KMS-11 (cell line): ENCODE measurements at regions not wholly inside any gene's neighbourhood (a gene's known extent, or its start where the extent isn't known, plus 50 kb on each side); places are given as distances from the start of the nearest gene placed in this dataset.

ENCODE experiments used
- H2AFZ ChIP-seq: fragments of 200-600 bp; sonication (generic); 2 replicates; pipeline ENCODE4 v1.6.1; 2016; ENCODE audit warnings: antibody characterized with exemption, mixed run types, low read depth
- H3K27ac ChIP-seq: fragments of 200-600 bp; sonication (generic); 2 replicates; pipeline ENCODE4 v1.6.1; 2016; ENCODE audit warnings: mild to moderate bottlenecking, mixed run types
- H3K27me3 ChIP-seq: fragments of 200-600 bp; sonication (generic); 2 replicates; pipeline ENCODE4 v1.6.1; 2017; ENCODE audit warnings: mild to moderate bottlenecking, low read depth, mixed run types, moderate library complexity; ENCODE audit not compliant: insufficient read depth
- H3K36me3 ChIP-seq: fragments of 200-600 bp; sonication (generic); 2 replicates; pipeline ENCODE4 v1.6.1; 2017; ENCODE audit warnings: mild to moderate bottlenecking, mixed run types; ENCODE audit not compliant: insufficient read depth
- H3K4me1 ChIP-seq: fragments of 200-600 bp; sonication (generic); 2 replicates; pipeline ENCODE4 v1.6.1; 2016; ENCODE audit warnings: mild to moderate bottlenecking, low read depth, mixed run types; ENCODE audit not compliant: poor library complexity, severe bottlenecking
- H3K4me2 ChIP-seq: fragments of 200-600 bp; sonication (generic); 2 replicates; pipeline ENCODE4 v1.7.0; 2016; ENCODE audit warnings: mild to moderate bottlenecking, mixed run types
- H3K4me3 ChIP-seq: fragments of 200-600 bp; sonication (generic); IDR thresholded peaks from 2 replicates; pipeline ENCODE4 v1.6.1; 2017; ENCODE audit warnings: low read depth, low read length, mixed read lengths; ENCODE audit not compliant: insufficient read depth
- H3K79me2 ChIP-seq: fragments of 200-600 bp; sonication (generic); 2 replicates; pipeline ENCODE4 v1.6.1; 2016; ENCODE audit warnings: low read depth, mixed run types; ENCODE audit not compliant: insufficient read depth
- H3K9ac ChIP-seq: fragments of 200-600 bp; sonication (generic); 2 replicates; pipeline ENCODE4 v1.6.1; 2016; ENCODE audit warnings: mild to moderate bottlenecking, mixed run types
- H4K20me1 ChIP-seq: fragments of 200-600 bp; sonication (generic); 2 replicates; pipeline ENCODE4 v1.6.1; 2016; ENCODE audit warnings: mild to moderate bottlenecking, mixed run types; ENCODE audit not compliant: insufficient read depth
- TF ChIP-seq, protein P1 (sequence below): fragments of 200-600 bp; sonication (generic); conservative IDR thresholded peaks from 2 replicates; pipeline ENCODE4 v1.6.1; 2017; ENCODE audit warnings: low read depth, mild to moderate bottlenecking, antibody characterized with exemption, low read length, moderate library complexity, mixed read lengths

GRCh38 chr1:234893725-234894630 lies 234.7 kb downstream of the TOMM20 start:
- Histone ChIP-seq H3K4me2 (no peak overlapping the region), H3K79me2 (no peaks in the 10 kb centered on the region), H3K27me3 (no peaks in the 10 kb centered on the region), H3K4me1 (no peaks in the 10 kb centered on the region), H3K36me3 (no peaks in the 10 kb centered on the region), H3K9ac (no peak overlapping the region), H2AFZ (no peak overlapping the region), H4K20me1 (no peaks in the 10 kb centered on the region), H3K27ac (no peak overlapping the region), H3K4me3 (no peak overlapping the region)
- TF ChIP-seq, protein P1, sequence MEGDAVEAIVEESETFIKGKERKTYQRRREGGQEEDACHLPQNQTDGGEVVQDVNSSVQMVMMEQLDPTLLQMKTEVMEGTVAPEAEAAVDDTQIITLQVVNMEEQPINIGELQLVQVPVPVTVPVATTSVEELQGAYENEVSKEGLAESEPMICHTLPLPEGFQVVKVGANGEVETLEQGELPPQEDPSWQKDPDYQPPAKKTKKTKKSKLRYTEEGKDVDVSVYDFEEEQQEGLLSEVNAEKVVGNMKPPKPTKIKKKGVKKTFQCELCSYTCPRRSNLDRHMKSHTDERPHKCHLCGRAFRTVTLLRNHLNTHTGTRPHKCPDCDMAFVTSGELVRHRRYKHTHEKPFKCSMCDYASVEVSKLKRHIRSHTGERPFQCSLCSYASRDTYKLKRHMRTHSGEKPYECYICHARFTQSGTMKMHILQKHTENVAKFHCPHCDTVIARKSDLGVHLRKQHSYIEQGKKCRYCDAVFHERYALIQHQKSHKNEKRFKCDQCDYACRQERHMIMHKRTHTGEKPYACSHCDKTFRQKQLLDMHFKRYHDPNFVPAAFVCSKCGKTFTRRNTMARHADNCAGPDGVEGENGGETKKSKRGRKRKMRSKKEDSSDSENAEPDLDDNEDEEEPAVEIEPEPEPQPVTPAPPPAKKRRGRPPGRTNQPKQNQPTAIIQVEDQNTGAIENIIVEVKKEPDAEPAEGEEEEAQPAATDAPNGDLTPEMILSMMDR: no peak

DNA sequence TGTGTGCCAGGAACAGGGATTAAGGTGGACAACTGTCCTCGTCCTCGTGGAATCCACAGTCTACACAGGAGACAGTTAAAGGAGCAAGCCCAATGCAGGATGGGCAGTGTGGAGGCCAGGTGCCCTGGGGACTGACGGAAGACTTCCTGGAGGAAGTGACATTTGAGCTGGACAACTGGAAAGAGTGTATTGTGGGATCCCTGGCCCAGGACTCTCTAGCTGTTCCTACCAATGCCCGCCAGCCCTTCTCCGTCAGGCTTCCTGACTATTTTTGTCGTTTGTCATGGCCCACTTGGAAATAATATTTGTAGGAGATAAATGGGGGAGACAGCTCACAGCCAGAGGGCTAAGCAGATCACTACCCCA lies 235.3 kb downstream of the TOMM20 start:
- Histone ChIP-seq H3K9ac (no peak overlapping the region), H3K27ac (no peak overlapping the region), H4K20me1 (no peaks in the 10 kb centered on the region), H2AFZ (no peak overlapping the region), H3K27me3 (no peaks in the 10 kb centered on the region), H3K4me3 (no peak overlapping the region), H3K79me2 (no peaks in the 10 kb centered on the region), H3K36me3 (no peaks in the 10 kb centered on the region), H3K4me1 (no peaks in the 10 kb centered on the region), H3K4me2 (no peak overlapping the region)
- TF ChIP-seq, protein P1: no peak

DNA sequence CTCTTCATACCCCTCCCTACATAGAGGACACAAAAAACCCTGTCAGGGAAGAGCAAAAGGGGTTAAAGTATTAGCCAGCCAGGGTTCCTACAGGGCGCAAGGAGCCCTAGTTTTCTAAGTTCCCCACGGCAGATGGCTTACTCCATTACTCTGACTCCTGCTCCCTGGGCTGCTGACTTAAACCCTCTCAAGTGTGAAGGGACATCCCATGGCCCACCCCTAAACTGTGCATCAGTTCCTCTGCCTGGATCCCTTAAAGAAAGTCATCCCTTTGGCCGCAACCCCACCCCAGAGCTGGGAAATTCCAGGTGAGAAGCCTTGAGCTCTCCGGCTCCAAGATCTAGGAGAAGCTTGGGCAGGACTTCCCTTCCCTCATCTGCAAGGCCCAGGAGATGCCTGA lies 236.0 kb downstream of the TOMM20 start:
- H3K79me2 ChIP-seq: no peaks in the 10 kb centered on the region
- H3K4me1 ChIP-seq: no peaks in the 10 kb centered on the region
- no peak overlapping the region for H3K27ac ChIP-seq
- no peak overlapping the region for H3K4me3 ChIP-seq
- H4K20me1 ChIP-seq: no peaks in the 10 kb centered on the region
- H2AFZ ChIP-seq: no peak overlapping the region
- H3K9ac ChIP-seq: no peak overlapping the region
- H3K4me2 ChIP-seq: no peak overlapping the region
- H3K27me3 ChIP-seq: no peaks in the 10 kb centered on the region
- TF ChIP-seq, protein P1: no peak
- no peaks in the 10 kb centered on the region for H3K36me3 ChIP-seq

GRCh38 chr1:234891427-234891826 lies 237.2 kb downstream of the TOMM20 start:
- Histone ChIP-seq H3K4me1 (no peaks in the 10 kb centered on the region), H3K27me3 (no peaks in the 10 kb centered on the region), H3K27ac (no peak overlapping the region), H3K79me2 (no peaks in the 10 kb centered on the region), H3K9ac (no peak overlapping the region), H3K4me2 (no peak overlapping the region), H3K36me3 (no peaks in the 10 kb centered on the region), H3K4me3 (no peak overlapping the region), H2AFZ (no peak overlapping the region), H4K20me1 (no peaks in the 10 kb centered on the region)
- TF ChIP-seq, protein P1: no peak
